Esophagus squamous epithelium (tissue), 5 donors: ENCODE measurements at regions not wholly inside any gene's neighbourhood (a gene's known extent, or its start where the extent isn't known, plus 50 kb on each side); places are given as distances from the start of the nearest gene placed in this dataset.
A peak's percentile ranks its signal among the peaks of the same experiment; 100 is the strongest.

Source experiments
- DNase-seq: peaks from one replicate; lab custom pipeline; 2025; lab: John Stamatoyannopoulos, UW
- H3K27ac ChIP-seq, 4 donors: fragments of 200-600 bp; sonication (generic); one replicate each; pipeline ENCODE4 v1.5.1; 2016 to 2019; ENCODE audit warnings: mild to moderate bottlenecking in 1 of 4
- H3K27me3 ChIP-seq, 4 donors: fragments of 200-600 bp; sonication (generic); 1 replicate in 3 of 4; 2 replicates in 1 of 4; pipeline versions ENCODE4 v1.5.1 to v1.6.0; 2017 to 2021; ENCODE audit warnings: antibody characterized with exemption in 1 of 4
- H3K36me3 ChIP-seq, 3 donors: fragments of 200-600 bp; sonication (generic); one replicate each; pipeline ENCODE4 v1.5.1; 2016 to 2019
- H3K4me1 ChIP-seq, 3 donors: fragments of 200-600 bp; sonication (generic); one replicate each; pipeline ENCODE4 v1.5.1; 2017 to 2019
- H3K4me3 ChIP-seq, 4 donors: fragments of 200-600 bp; sonication (generic); 1 replicate in 3 of 4; 2 replicates in 1 of 4; pipeline ENCODE4 v1.5.1; 2016 to 2019; ENCODE audit warnings: mild to moderate bottlenecking in 2 of 4, moderate library complexity in 1 of 4
- H3K9me3 ChIP-seq, 3 donors: fragments of 200-600 bp; sonication (generic); one replicate each; pipeline ENCODE4 v1.5.1; 2016 to 2019
- CTCF ChIP-seq, 6 experiments: fragments of 450-650 bp in 4 of 6; fragments of 200-600 bp in 2 of 6; sonication (generic) in 2 of 6; IDR thresholded peaks; one replicate each; pipeline ENCODE4 v1.5.1; 2016 to 2019; ENCODE audit warnings: antibody characterized with exemption in 6 of 6, mild to moderate bottlenecking in 4 of 6, moderate library complexity in 4 of 6
- POLR2A ChIP-seq, 4 donors: fragments of 450-650 bp; IDR thresholded peaks; one replicate each; pipeline ENCODE4 v1.6.1; 2017; ENCODE audit warnings: antibody characterized with exemption in 4 of 4, mild to moderate bottlenecking in 4 of 4, moderate library complexity in 3 of 4
- WGBS, 2 donors: methylation state at CpG; one replicate each; pipeline ENCODE4 v1.1.5; 2018; 5-methylcytosine and 5-hydroxymethylcytosine counted together
- intact Hi-C: fragments of 100-400 bp; cut with DNase I; formaldehyde crosslinking; loops from one replicate; pipeline ENCODE4 v1.15.0; 2022
- donor health status: DM: yes; HTN: yes; CAD: no.

DNA sequence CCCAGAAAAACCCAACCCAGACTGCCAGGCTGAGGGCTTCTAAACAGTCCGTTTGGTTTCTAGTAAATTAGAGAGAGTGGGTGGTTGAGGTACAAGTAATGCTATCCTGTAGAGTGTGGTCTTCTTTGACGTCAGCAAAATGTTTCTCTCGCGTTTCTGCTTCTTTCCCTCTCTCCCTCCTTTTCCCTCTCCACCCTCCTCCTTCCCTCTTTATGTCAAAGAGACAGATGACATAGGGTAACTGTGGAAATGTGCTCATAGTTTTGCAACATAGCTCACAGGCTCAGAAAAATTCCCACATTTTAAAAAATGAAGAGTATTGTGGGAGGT lies 158.3 kb downstream of the TOMM20 start:
- H3K4me1 ChIP-seq = peaks cover 34 to 67% (median 44%) of the 10 kb centered on the region in 3 donors
- H3K4me3 ChIP-seq = peak overlapping the region; percentile 24 to 57 (median 38)
- H3K27me3 ChIP-seq = no peaks in the 10 kb centered on the region
- intact Hi-C loops = loop anchor here (10.0 kb wide), 1 partner anchor 246 kb away; no protein-coding TSS in a partner anchor
- no peak for DNase-seq
- 11 to 18% methylated on average over 4 of the region's 4 CpGs for WGBS, 2 donors
- no peaks in the 10 kb centered on the region for H3K9me3 ChIP-seq
- H3K27ac ChIP-seq = peak overlapping the region; percentile 77 to 90 (median 86)
- TF ChIP-seq CTCF (IDR thresholded peaks at IDR 0.05) (no peak), POLR2A (IDR thresholded peaks at IDR 0.05) (no peak)
- H3K36me3 ChIP-seq = no peaks in the 10 kb centered on the region

DNA sequence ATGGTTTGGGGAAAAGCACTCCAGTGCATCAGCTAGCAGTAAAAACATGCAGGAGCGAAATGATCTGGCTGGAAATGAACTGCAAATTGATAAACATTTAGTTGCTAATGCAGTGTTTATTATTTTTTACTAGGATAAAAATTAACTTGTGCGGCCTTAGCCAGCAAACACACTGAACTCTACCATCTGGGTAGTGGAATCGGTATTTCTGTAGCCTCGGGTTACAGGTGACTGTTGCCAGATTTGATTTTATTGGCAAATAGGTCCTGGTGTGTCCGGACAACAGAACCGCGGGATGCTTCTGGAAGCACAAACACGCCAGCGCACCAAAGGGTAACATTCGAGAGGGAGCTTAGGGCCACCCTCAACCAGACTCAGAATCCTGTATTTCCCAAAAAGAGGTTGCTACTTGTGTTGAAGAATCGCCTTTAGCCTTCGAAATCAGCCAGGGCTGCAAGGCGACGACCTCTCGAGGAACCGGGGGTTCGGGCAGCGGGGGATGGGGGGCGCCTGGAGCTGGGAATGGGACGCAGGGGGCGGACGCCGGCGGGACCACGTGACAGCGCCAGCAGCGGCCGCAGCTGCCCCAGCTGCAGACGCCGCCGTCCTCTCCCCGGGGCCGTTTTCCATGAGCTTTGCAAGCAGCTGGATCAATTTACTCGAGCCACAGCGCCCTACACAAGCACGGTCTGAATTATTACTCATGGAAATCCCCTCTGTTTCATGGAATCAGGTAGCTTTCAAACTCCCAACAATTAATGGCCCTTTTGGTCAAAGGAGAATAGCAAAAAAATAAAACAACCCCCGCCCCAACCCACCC lies 158.8 kb downstream of the TOMM20 start:
- no peak for DNase-seq
- H3K36me3 ChIP-seq = no peaks in the 10 kb centered on the region
- TF ChIP-seq POLR2A (IDR thresholded peaks at IDR 0.05) (no peak), CTCF (IDR thresholded peaks at IDR 0.05) (no peak)
- H3K4me3 ChIP-seq = peak overlapping the region; percentile 24 to 57 (median 38)
- peaks cover 34 to 67% (median 43%) of the 10 kb centered on the region in 3 donors for H3K4me1 ChIP-seq
- 6 to 13% methylated on average over 17 to 24 of the region's 37 CpGs for WGBS, 2 donors
- no peaks in the 10 kb centered on the region for H3K27me3 ChIP-seq
- intact Hi-C loops = loop anchor here (10.0 kb wide), 1 partner anchor 245 kb away; no protein-coding TSS in a partner anchor
- peak overlapping the region; percentile 77 to 90 (median 86) for H3K27ac ChIP-seq
- no peaks in the 10 kb centered on the region for H3K9me3 ChIP-seq

GRCh38 chr1:234969011-234969441 lies 159.6 kb downstream of the TOMM20 start:
- no peak overlapping the region for H3K4me3 ChIP-seq
- H3K27ac ChIP-seq = peak overlapping the region; percentile 77 to 90 (median 86)
- TF ChIP-seq CTCF (IDR thresholded peaks at IDR 0.05) (no peak), POLR2A (IDR thresholded peaks at IDR 0.05) (no peak)
- no peaks in the 10 kb centered on the region for H3K27me3 ChIP-seq
- intact Hi-C loops = no loop called here
- WGBS, 2 donors = 57% methylated on average over 4 of the region's 4 CpGs
- peaks cover 34 to 67% (median 46%) of the 10 kb centered on the region in 3 donors for H3K4me1 ChIP-seq
- no peaks in the 10 kb centered on the region for H3K9me3 ChIP-seq
- no peaks in the 10 kb centered on the region for H3K36me3 ChIP-seq
- no peak for DNase-seq

DNA sequence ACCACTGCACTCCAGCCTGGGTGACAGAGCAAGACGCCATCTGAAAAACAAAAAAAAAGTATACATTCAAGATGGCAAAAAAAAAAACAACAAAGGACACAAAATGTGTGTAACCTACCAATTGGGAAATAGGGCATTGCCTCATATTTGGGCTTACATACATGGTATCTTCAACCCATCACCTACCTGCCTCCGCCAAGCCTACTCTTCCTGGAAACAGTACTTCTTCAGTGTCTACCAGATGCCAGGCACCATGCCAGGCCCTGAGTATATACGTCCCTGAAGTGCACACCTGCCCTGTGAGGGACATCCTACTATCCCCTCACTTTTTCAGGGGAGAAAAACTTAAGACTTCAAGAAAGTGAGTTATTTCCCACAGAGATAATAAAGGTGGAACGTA lies 160.2 kb downstream of the TOMM20 start:
- no peaks in the 10 kb centered on the region for H3K36me3 ChIP-seq
- DNase-seq = no peak
- no peaks in the 10 kb centered on the region for H3K9me3 ChIP-seq
- peaks cover 30 to 67% (median 48%) of the 10 kb centered on the region in 3 donors for H3K4me1 ChIP-seq
- H3K27me3 ChIP-seq = no peaks in the 10 kb centered on the region
- TF ChIP-seq CTCF (IDR thresholded peaks at IDR 0.05) = no peak
- TF ChIP-seq POLR2A (IDR thresholded peaks at IDR 0.05) = no peak
- peak overlapping the region; percentile 7 to 90 (median 86) for H3K27ac ChIP-seq
- WGBS, 2 donors = 84 to 86% methylated on average over 4 of the region's 4 CpGs
- intact Hi-C loops = no loop called here
- no peak overlapping the region for H3K4me3 ChIP-seq

DNA sequence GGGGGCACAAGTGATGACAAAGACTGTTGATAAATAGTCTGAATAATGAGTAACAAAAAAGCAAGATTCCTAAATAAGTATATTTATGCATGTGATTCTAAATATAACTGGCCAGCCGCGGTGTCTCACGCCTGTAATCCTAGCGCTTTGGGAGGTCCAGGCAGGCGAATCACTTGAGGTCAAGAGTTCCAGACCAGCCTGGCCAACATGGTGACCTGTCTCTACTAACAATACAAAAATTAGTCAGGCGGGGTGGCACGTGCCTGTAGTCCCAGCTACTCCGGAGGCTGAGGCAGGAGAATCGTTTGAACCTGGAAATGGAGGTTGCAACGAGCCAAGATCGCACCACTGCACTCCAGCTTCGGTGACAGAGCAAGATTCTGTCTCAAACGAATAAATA lies 161.5 kb downstream of the TOMM20 start:
- Histone ChIP-seq H3K27me3 (no peaks in the 10 kb centered on the region), H3K9me3 (no peaks in the 10 kb centered on the region), H3K4me1 (peaks cover 38 to 72% (median 60%) of the 10 kb centered on the region in 3 donors), H3K27ac (no peak overlapping the region), H3K36me3 (no peaks in the 10 kb centered on the region), H3K4me3 (no peak overlapping the region)
- no peak for TF ChIP-seq POLR2A (IDR thresholded peaks at IDR 0.05)
- no peak for TF ChIP-seq CTCF (IDR thresholded peaks at IDR 0.05)
- no peak for DNase-seq
- intact Hi-C loops = no loop called here
- 91 to 92% methylated on average over 13 of the region's 13 CpGs for WGBS, 2 donors
